ENCODE measurements at regions not wholly inside any gene's neighbourhood (a gene's known extent, or its start where the extent isn't known, plus 50 kb on each side); places are given as distances from the start of the nearest gene placed in this dataset.

GRCh38 chr19:30942636-30943035 lies 406.6 kb downstream of the TSHZ3 start:
- TF ChIP-seq CTCF (conservative IDR thresholded peaks at IDR 0.05 in 1 of 2, IDR thresholded peaks at IDR 0.05 in 1 of 2; ENCODE audit: low read depth in 1 of 2, low read length in 2 of 2) (no peak), EZH2 (IDR thresholded peaks at IDR 0.05; ENCODE audit: low read length, missing control alignments) (no peak)

Data from fibroblast of lung (primary cell).